Osteocyte (in vitro differentiated cells): ENCODE measurements at regions not wholly inside any gene's neighbourhood (a gene's known extent, or its start where the extent isn't known, plus 50 kb on each side); places are given as distances from the start of the nearest gene placed in this dataset.

Experiments
- DNase-seq: peaks from one replicate; pipeline ENCODE4 v3.0.0; 2021; ENCODE audit warnings: mixed read lengths; ENCODE audit not compliant: unreplicated experiment; ENCODE audit errors: extremely low spot score
- H3K27ac Mint-ChIP-seq: one replicate; pipeline ENCODE4 v1.8.0; 2021; ENCODE audit warnings: mild to moderate bottlenecking, mixed read lengths; ENCODE audit not compliant: unreplicated experiment
- H3K27me3 Mint-ChIP-seq: one replicate; pipeline ENCODE4 v1.8.0; 2021; ENCODE audit warnings: mixed read lengths; ENCODE audit not compliant: unreplicated experiment
- H3K36me3 Mint-ChIP-seq: one replicate; pipeline ENCODE4 v1.8.0; 2021; ENCODE audit warnings: mixed read lengths; ENCODE audit not compliant: unreplicated experiment
- H3K4me1 Mint-ChIP-seq: one replicate; pipeline ENCODE4 v1.8.0; 2021; ENCODE audit warnings: mixed read lengths; ENCODE audit not compliant: unreplicated experiment
- H3K4me3 Mint-ChIP-seq: one replicate; pipeline ENCODE4 v1.8.0; 2021; ENCODE audit warnings: mild to moderate bottlenecking, moderate library complexity, mixed read lengths; ENCODE audit not compliant: unreplicated experiment
- H3K9me3 Mint-ChIP-seq: one replicate; pipeline ENCODE4 v1.8.0; 2021; ENCODE audit warnings: mixed read lengths; ENCODE audit not compliant: unreplicated experiment
- TF ChIP-seq, protein P1 (sequence below): fragments of 200-600 bp; sonication (generic); IDR thresholded peaks from 2 replicates; pipeline ENCODE4 v1.5.0; 2021; ENCODE audit warnings: antibody characterized with exemption, mild to moderate bottlenecking, moderate library complexity

DNA sequence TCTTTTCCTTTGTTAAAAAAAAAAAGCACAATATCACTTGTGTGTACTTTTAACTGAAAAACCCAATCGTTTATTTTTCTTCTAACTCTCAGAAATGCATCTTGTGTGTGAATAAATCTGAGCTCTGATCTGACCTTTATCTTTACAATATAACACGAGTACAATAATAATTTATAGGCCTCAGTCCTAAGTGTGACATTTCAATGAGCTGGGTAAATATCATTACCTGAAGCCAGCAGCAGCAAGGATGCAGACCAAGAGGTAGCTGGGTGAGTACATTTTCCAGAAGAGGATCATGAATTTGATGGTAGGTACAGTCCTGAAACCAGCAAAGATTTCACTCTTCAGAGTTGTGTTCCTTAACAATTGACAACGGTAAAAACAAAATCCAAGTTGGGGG is 264.0 kb upstream of the KIF2A start:
- Mint-ChIP-seq H3K36me3 (no peaks in the 10 kb centered on the region), H3K9me3 (no peaks in the 10 kb centered on the region), H3K27ac (no peak overlapping the region), H3K4me1 (peaks cover 4% of the 10 kb centered on the region), H3K4me3 (no peak overlapping the region), H3K27me3 (peaks cover 61% of the 10 kb centered on the region)
- no peak for DNase-seq
- TF ChIP-seq, protein P1, sequence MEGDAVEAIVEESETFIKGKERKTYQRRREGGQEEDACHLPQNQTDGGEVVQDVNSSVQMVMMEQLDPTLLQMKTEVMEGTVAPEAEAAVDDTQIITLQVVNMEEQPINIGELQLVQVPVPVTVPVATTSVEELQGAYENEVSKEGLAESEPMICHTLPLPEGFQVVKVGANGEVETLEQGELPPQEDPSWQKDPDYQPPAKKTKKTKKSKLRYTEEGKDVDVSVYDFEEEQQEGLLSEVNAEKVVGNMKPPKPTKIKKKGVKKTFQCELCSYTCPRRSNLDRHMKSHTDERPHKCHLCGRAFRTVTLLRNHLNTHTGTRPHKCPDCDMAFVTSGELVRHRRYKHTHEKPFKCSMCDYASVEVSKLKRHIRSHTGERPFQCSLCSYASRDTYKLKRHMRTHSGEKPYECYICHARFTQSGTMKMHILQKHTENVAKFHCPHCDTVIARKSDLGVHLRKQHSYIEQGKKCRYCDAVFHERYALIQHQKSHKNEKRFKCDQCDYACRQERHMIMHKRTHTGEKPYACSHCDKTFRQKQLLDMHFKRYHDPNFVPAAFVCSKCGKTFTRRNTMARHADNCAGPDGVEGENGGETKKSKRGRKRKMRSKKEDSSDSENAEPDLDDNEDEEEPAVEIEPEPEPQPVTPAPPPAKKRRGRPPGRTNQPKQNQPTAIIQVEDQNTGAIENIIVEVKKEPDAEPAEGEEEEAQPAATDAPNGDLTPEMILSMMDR: no peak

DNA sequence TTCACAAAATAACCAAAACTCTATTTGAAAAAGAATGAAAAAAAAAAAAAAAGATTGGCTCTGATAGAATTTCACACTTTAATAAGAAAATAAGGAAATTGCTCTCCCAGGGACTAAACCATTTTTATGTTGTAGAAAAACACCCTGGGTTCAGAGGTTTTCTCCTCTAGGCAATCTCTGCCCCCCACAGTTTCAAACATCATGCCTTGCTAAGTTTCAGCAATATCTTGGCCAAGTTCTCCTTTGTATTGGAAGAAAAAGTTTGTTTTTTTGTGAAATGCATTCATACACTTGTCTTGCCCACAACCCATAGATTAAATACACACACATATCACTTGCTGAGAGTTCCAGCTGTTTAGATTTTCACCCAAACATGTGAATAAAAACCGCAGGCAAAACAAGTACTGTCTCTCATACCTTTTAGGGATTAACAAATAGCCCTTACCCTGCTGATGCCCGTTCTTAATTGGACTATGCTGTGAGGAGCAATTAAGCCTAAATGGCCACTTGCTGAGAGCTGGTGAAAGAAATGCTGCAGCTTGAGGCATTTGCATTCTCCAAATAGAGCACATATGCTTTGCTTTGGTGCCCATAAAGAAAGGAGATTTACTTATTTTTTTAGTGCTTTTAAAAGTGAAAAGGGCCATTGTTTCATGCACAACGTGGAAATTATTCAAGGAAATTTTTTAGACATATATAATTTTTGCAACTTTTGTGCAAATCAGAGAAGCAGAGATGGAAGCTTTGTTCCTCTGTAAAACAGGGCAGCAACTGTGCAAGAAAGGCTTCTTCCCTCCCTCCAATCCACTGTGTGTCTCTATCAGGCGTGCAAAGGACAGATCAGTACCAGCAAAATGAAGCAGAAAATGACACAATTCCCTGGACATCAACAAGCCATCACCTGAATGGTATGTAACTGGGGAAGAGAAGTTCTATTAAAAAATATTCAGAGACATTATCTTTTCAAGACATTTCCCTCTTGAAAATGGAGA is 262.4 kb upstream of the KIF2A start:
- H3K4me3 Mint-ChIP-seq: no peak overlapping the region
- TF ChIP-seq, protein P1: no peak
- H3K36me3 Mint-ChIP-seq: no peaks in the 10 kb centered on the region
- peaks cover 4% of the 10 kb centered on the region for H3K4me1 Mint-ChIP-seq
- H3K9me3 Mint-ChIP-seq: no peaks in the 10 kb centered on the region
- peaks cover 71% of the 10 kb centered on the region for H3K27me3 Mint-ChIP-seq
- DNase-seq: no peak
- no peak overlapping the region for H3K27ac Mint-ChIP-seq

DNA sequence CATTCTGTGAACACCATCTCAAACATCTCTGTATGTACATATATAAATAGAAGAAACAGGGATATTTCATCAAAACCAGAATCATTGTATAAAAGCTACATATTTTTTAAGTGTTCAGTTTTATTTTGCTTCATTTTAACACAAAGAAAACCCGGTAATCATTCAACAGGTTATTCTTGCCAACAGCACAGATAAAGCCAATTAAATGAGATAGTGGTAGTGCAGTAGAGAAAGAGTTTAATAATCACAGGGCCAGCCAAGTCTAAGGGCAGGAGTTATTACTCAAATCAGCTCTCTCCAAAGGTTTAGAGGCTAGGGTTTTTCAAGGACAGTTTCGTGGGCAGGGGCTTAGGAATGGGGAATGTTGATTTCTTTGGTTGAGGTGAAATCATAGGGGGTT is 261.0 kb upstream of the KIF2A start:
- no peak for DNase-seq
- H3K27me3 Mint-ChIP-seq: peaks cover 68% of the 10 kb centered on the region
- TF ChIP-seq, protein P1: no peak
- no peak overlapping the region for H3K4me3 Mint-ChIP-seq
- peaks cover 4% of the 10 kb centered on the region for H3K4me1 Mint-ChIP-seq
- no peak overlapping the region for H3K27ac Mint-ChIP-seq
- no peaks in the 10 kb centered on the region for H3K36me3 Mint-ChIP-seq
- no peaks in the 10 kb centered on the region for H3K9me3 Mint-ChIP-seq

DNA sequence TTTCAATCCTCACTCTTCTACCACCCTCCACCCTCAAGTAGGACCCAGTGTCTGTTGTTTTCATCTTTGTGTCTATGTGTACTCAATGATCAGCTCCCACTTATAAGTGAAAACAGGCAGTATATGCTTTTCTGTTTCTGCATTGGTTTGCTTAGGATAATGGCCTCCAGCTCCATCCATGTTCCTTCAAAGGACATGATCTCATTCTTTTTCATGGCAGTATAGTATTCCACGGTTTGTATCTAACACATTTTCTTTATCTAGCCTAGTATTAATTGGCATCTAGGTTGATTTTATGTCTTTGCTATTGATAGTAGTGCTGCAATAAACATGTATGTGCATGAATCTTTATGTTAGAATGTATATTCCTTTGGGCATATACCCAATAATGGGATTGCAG is 259.8 kb upstream of the KIF2A start:
- Mint-ChIP-seq H3K27me3 (peaks cover 76% of the 10 kb centered on the region), H3K4me3 (no peak overlapping the region), H3K9me3 (no peaks in the 10 kb centered on the region), H3K4me1 (peaks cover 4% of the 10 kb centered on the region), H3K36me3 (no peaks in the 10 kb centered on the region), H3K27ac (no peak overlapping the region)
- DNase-seq: no peak
- TF ChIP-seq, protein P1: no peak

DNA sequence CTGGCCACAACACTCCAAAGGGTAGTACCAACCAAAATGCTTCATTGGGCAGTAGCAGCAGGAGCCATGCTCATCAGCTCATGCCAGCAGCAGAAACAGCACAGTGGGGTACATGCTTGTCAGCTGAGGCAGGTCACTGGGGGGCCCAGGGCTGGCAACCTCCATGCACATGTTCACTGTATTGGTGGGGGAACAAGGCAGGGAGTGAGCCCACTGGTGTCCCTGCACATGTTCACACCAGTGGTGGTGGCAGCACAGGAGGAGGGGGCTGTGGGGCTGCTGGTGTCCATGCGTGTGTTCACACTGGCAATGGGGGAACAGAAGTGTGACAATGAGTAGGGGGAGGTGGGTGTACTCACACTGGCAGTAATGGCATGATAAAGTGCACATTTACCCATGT is 254.3 kb upstream of the KIF2A start:
- no peaks in the 10 kb centered on the region for H3K4me1 Mint-ChIP-seq
- TF ChIP-seq, protein P1: no peak
- DNase-seq: no peak
- no peak overlapping the region for H3K4me3 Mint-ChIP-seq
- no peaks in the 10 kb centered on the region for H3K36me3 Mint-ChIP-seq
- H3K27ac Mint-ChIP-seq: no peak overlapping the region
- H3K9me3 Mint-ChIP-seq: peaks cover 5% of the 10 kb centered on the region
- peaks cover 56% of the 10 kb centered on the region for H3K27me3 Mint-ChIP-seq
